ENCODE measurements at regions not wholly inside any gene's neighbourhood (a gene's known extent, or its start where the extent isn't known, plus 50 kb on each side); places are given as distances from the start of the nearest gene placed in this dataset.

DNA sequence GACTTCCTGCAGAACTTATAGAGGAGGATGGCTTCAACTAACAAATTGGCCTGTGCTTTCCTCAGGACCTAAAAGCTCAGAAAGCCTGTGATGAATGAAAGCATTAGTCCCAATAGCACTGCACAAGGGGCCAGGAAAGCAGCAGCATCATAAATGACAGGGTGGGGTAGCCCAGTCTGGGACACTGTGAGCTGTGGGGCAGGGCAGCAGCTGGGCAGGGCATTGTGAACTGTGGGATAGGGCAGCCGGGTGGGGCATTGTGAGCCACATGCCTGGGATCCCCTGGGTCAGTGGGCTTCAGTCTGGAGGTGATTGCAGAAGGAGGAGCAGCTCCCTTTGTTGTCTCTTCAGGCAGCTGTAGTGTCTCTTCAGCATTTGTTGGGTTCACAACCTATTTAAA lies 1276.8 kb downstream of the UQCRFS1 start:
- Histone ChIP-seq H3K4me3 (ENCODE audit: extremely low read depth, insufficient read depth, low read length, poor library complexity, severe bottlenecking) (no peak overlapping the region), H3K36me3 (ENCODE audit: control insufficient read depth, insufficient read depth, low read length) (no peaks in the 10 kb centered on the region), H3K4me1 (ENCODE audit: control insufficient read depth, insufficient read depth, low read length, poor library complexity, severe bottlenecking) (no peaks in the 10 kb centered on the region), H3K9me3 (ENCODE audit: control insufficient read depth, low read length) (no peaks in the 10 kb centered on the region), H3K27ac (ENCODE audit: low read depth, low read length, severe bottlenecking) (no peak overlapping the region)
- WGBS, 2 experiments (ENCODE audit: insufficient coverage in 2 of 2), result 86 to 100% methylated on average over 1 of the region's 1 CpG

DNA sequence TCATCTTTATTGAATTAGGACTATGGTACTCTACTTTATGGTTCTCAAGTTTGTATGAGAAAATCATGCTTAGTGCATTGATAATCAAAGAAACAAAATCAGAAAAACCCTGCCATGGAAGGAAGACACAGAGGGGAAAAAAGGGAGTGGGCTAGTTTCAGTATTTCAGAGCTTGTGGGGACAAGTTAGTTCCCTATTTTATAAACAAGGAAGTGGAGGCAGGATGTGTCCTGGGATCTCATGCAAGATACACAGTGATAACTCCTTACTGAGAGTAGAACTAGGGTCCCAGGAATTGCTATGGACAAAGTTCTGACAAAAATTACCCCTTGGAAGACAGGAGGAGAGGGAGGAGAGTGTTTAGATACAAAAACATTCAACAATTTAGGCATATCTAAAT lies 1277.3 kb downstream of the UQCRFS1 start:
- H3K27ac ChIP-seq (ENCODE audit: low read depth, low read length, severe bottlenecking), result no peak overlapping the region
- H3K9me3 ChIP-seq (ENCODE audit: control insufficient read depth, low read length), result no peaks in the 10 kb centered on the region
- no peaks in the 10 kb centered on the region for H3K4me1 ChIP-seq (ENCODE audit: control insufficient read depth, insufficient read depth, low read length, poor library complexity, severe bottlenecking)
- no peaks in the 10 kb centered on the region for H3K36me3 ChIP-seq (ENCODE audit: control insufficient read depth, insufficient read depth, low read length)
- no peak overlapping the region for H3K4me3 ChIP-seq (ENCODE audit: extremely low read depth, insufficient read depth, low read length, poor library complexity, severe bottlenecking)

DNA sequence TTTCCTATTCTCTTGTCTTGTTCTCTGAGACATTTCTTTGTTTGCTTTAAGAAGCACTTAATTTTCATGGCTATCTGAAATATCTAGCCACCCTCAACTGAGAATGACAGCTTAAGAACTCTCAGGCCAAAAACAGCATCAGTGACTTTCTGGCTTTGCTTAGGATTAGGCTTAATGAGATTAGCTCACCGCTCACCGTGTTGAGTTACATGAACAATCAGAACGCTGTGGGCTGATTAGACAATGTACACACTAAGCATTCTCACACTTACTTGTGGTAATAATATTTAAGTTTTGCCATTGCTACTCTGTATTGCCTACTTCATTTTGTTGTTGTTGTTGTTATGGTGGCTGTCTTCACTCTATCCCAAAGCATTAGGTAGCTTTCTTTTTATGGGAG lies 1283.6 kb downstream of the UQCRFS1 start:
- 80% methylated on average over 1 of the region's 3 CpGs; no CpG with 5 or more reads in 1 of the 2 experiments for WGBS, 2 experiments (ENCODE audit: insufficient coverage in 2 of 2)
- no peak overlapping the region for H3K4me3 ChIP-seq (ENCODE audit: extremely low read depth, insufficient read depth, low read length, poor library complexity, severe bottlenecking)
- no peak overlapping the region for H3K27ac ChIP-seq (ENCODE audit: low read depth, low read length, severe bottlenecking)
- H3K4me1 ChIP-seq (ENCODE audit: control insufficient read depth, insufficient read depth, low read length, poor library complexity, severe bottlenecking), result no peaks in the 10 kb centered on the region
- no peaks in the 10 kb centered on the region for H3K36me3 ChIP-seq (ENCODE audit: control insufficient read depth, insufficient read depth, low read length)
- no peaks in the 10 kb centered on the region for H3K9me3 ChIP-seq (ENCODE audit: control insufficient read depth, low read length)

- WGBS, 2 experiments (ENCODE audit: insufficient coverage in 2 of 2), result 87% methylated on average over 2 of the region's 2 CpGs
- H3K36me3 ChIP-seq (ENCODE audit: control insufficient read depth, insufficient read depth, low read length), result no peaks in the 10 kb centered on the region
- no peak overlapping the region for H3K4me3 ChIP-seq (ENCODE audit: extremely low read depth, insufficient read depth, low read length, poor library complexity, severe bottlenecking)
- H3K27ac ChIP-seq (ENCODE audit: low read depth, low read length, severe bottlenecking), result no peak overlapping the region
- H3K9me3 ChIP-seq (ENCODE audit: control insufficient read depth, low read length), result no peaks in the 10 kb centered on the region
- H3K4me1 ChIP-seq (ENCODE audit: control insufficient read depth, insufficient read depth, low read length, poor library complexity, severe bottlenecking), result no peaks in the 10 kb centered on the region
Measured at GRCh38 chr19:27925202-27925601, 1287.7 kb downstream of the UQCRFS1 start.

- WGBS, 2 experiments (ENCODE audit: insufficient coverage in 2 of 2), result 86% methylated on average over 1 of the region's 3 CpGs; no CpG with 5 or more reads in 1 of the 2 experiments
- Histone ChIP-seq H3K36me3 (ENCODE audit: control insufficient read depth, insufficient read depth, low read length) (no peaks in the 10 kb centered on the region), H3K4me3 (ENCODE audit: extremely low read depth, insufficient read depth, low read length, poor library complexity, severe bottlenecking) (no peak overlapping the region), H3K9me3 (ENCODE audit: control insufficient read depth, low read length) (no peaks in the 10 kb centered on the region), H3K4me1 (ENCODE audit: control insufficient read depth, insufficient read depth, low read length, poor library complexity, severe bottlenecking) (no peaks in the 10 kb centered on the region), H3K27ac (ENCODE audit: low read depth, low read length, severe bottlenecking) (no peak overlapping the region)
Measured at GRCh38 chr19:27922970-27923369, 1290.0 kb downstream of the UQCRFS1 start.

- H3K9me3 ChIP-seq (ENCODE audit: control insufficient read depth, low read length), result no peaks in the 10 kb centered on the region
- H3K36me3 ChIP-seq (ENCODE audit: control insufficient read depth, insufficient read depth, low read length), result no peaks in the 10 kb centered on the region
- H3K27ac ChIP-seq (ENCODE audit: low read depth, low read length, severe bottlenecking), result no peak overlapping the region
- no peak overlapping the region for H3K4me3 ChIP-seq (ENCODE audit: extremely low read depth, insufficient read depth, low read length, poor library complexity, severe bottlenecking)
- no peaks in the 10 kb centered on the region for H3K4me1 ChIP-seq (ENCODE audit: control insufficient read depth, insufficient read depth, low read length, poor library complexity, severe bottlenecking)
- WGBS, 2 experiments (ENCODE audit: insufficient coverage in 2 of 2), result no CpG with 5 or more reads among the region's 3 CpGs
Measured at GRCh38 chr19:27920774-27921173, 1292.2 kb downstream of the UQCRFS1 start.

- no peak overlapping the region for H3K4me3 ChIP-seq (ENCODE audit: extremely low read depth, insufficient read depth, low read length, poor library complexity, severe bottlenecking)
- H3K36me3 ChIP-seq (ENCODE audit: control insufficient read depth, insufficient read depth, low read length), result no peaks in the 10 kb centered on the region
- H3K27ac ChIP-seq (ENCODE audit: low read depth, low read length, severe bottlenecking), result no peak overlapping the region
- no peaks in the 10 kb centered on the region for H3K9me3 ChIP-seq (ENCODE audit: control insufficient read depth, low read length)
- no peaks in the 10 kb centered on the region for H3K4me1 ChIP-seq (ENCODE audit: control insufficient read depth, insufficient read depth, low read length, poor library complexity, severe bottlenecking)
- 57 to 61% methylated on average over 2 to 3 of the region's 3 CpGs for WGBS, 2 experiments (ENCODE audit: insufficient coverage in 2 of 2)
Measured at GRCh38 chr19:27918818-27919217, 1294.1 kb downstream of the UQCRFS1 start.

- Histone ChIP-seq H3K4me3 (ENCODE audit: extremely low read depth, insufficient read depth, low read length, poor library complexity, severe bottlenecking) (no peak overlapping the region), H3K36me3 (ENCODE audit: control insufficient read depth, insufficient read depth, low read length) (no peaks in the 10 kb centered on the region), H3K4me1 (ENCODE audit: control insufficient read depth, insufficient read depth, low read length, poor library complexity, severe bottlenecking) (no peaks in the 10 kb centered on the region), H3K9me3 (ENCODE audit: control insufficient read depth, low read length) (no peaks in the 10 kb centered on the region), H3K27ac (ENCODE audit: low read depth, low read length, severe bottlenecking) (no peak overlapping the region)
- 80 to 92% methylated on average over 12 to 14 of the region's 19 CpGs for WGBS, 2 experiments (ENCODE audit: insufficient coverage in 2 of 2)
Measured at GRCh38 chr19:27911122-27911898, 1301.6 kb downstream of the UQCRFS1 start.

GRCh38 chr19:27909861-27910260 lies 1303.1 kb downstream of the UQCRFS1 start:
- Histone ChIP-seq H3K27ac (ENCODE audit: low read depth, low read length, severe bottlenecking) (no peak overlapping the region), H3K4me1 (ENCODE audit: control insufficient read depth, insufficient read depth, low read length, poor library complexity, severe bottlenecking) (no peaks in the 10 kb centered on the region), H3K36me3 (ENCODE audit: control insufficient read depth, insufficient read depth, low read length) (no peaks in the 10 kb centered on the region), H3K9me3 (ENCODE audit: control insufficient read depth, low read length) (no peaks in the 10 kb centered on the region), H3K4me3 (ENCODE audit: extremely low read depth, insufficient read depth, low read length, poor library complexity, severe bottlenecking) (no peak overlapping the region)
- WGBS, 2 experiments (ENCODE audit: insufficient coverage in 2 of 2), result 88 to 91% methylated on average over 22 to 27 of the region's 29 CpGs

DNA sequence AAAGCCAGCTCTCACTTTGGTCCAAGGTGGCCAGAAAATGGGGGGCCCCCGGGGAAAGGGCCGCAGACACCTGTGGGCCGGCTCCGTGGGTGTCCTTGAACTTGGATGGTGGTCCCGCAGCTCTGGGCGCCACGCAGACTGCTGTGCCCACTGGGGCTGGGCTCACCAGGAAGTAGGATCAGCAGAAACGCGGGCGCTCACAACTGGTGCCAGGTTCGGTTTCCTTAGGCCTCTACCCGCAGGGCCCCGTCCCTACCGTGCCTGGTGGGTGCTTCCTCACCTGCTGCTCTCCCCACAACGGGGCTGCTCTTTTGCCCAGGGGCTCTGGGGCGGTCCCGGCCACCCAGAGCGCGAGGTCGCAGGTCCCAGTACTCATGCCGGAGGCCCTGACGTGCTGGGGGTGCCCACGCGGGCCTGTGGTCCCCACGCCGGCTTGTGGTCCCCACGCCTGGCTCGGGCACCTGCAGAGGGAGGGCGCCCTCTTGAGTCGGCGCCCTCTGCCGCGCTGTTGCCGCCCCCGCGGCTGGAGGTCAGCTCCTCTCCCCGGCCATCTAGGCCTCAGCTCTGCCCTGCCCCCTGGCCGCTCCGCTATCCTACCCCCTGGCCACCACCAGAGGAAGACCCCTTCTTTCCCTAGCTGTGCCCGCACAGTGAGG lies 1303.6 kb downstream of the UQCRFS1 start:
- Histone ChIP-seq H3K4me1 (ENCODE audit: control insufficient read depth, insufficient read depth, low read length, poor library complexity, severe bottlenecking) (no peaks in the 10 kb centered on the region), H3K9me3 (ENCODE audit: control insufficient read depth, low read length) (no peaks in the 10 kb centered on the region), H3K27ac (ENCODE audit: low read depth, low read length, severe bottlenecking) (no peak overlapping the region), H3K36me3 (ENCODE audit: control insufficient read depth, insufficient read depth, low read length) (no peaks in the 10 kb centered on the region), H3K4me3 (ENCODE audit: extremely low read depth, insufficient read depth, low read length, poor library complexity, severe bottlenecking) (no peak overlapping the region)
- WGBS, 2 experiments (ENCODE audit: insufficient coverage in 2 of 2), result 92 to 93% methylated on average over 37 to 38 of the region's 40 CpGs

- 61 to 75% methylated on average over 2 to 3 of the region's 4 CpGs for WGBS, 2 experiments (ENCODE audit: insufficient coverage in 2 of 2)
- no peak overlapping the region for H3K4me3 ChIP-seq (ENCODE audit: extremely low read depth, insufficient read depth, low read length, poor library complexity, severe bottlenecking)
- no peaks in the 10 kb centered on the region for H3K9me3 ChIP-seq (ENCODE audit: control insufficient read depth, low read length)
- no peaks in the 10 kb centered on the region for H3K36me3 ChIP-seq (ENCODE audit: control insufficient read depth, insufficient read depth, low read length)
- no peak overlapping the region for H3K27ac ChIP-seq (ENCODE audit: low read depth, low read length, severe bottlenecking)
- no peaks in the 10 kb centered on the region for H3K4me1 ChIP-seq (ENCODE audit: control insufficient read depth, insufficient read depth, low read length, poor library complexity, severe bottlenecking)
Measured at GRCh38 chr19:27906081-27906480, 1306.9 kb downstream of the UQCRFS1 start.

All from mesodermal cell (in vitro differentiated cells).